ENCODE measurements at regions not wholly inside any gene's neighbourhood (a gene's known extent, or its start where the extent isn't known, plus 50 kb on each side); places are given as distances from the start of the nearest gene placed in this dataset.

- in situ Hi-C loops (cut with HindIII; ENCODE audit: low sequenced_read_pairs) = loop anchor here (25.0 kb wide), 1 partner anchor 856 kb away; no protein-coding TSS in a partner anchor
These were observed 206.0 kb downstream of the SPP2 start for GRCh38 chr2:234256516-234256915.

- in situ Hi-C loops (cut with HindIII; ENCODE audit: low sequenced_read_pairs) = loop anchor here (25.0 kb wide), 1 partner anchor 857 kb away; no protein-coding TSS in a partner anchor
These were observed 204.4 kb downstream of the SPP2 start for GRCh38 chr2:234254783-234255521.

GRCh38 chr2:234252772-234253171 lies 202.3 kb downstream of the SPP2 start:
- in situ Hi-C loops (cut with HindIII; ENCODE audit: low sequenced_read_pairs) = loop anchor here (25.0 kb wide), 1 partner anchor 860 kb away; no protein-coding TSS in a partner anchor

GRCh38 chr2:234251326-234252271 lies 201.1 kb downstream of the SPP2 start:
- in situ Hi-C loops (cut with HindIII; ENCODE audit: low sequenced_read_pairs) = loop anchor here (25.0 kb wide), 1 partner anchor 861 kb away; no protein-coding TSS in a partner anchor

GRCh38 chr2:234250926-234251325 lies 200.4 kb downstream of the SPP2 start:
- in situ Hi-C loops (cut with HindIII; ENCODE audit: low sequenced_read_pairs) = loop anchor here (25.0 kb wide), 1 partner anchor 861 kb away; no protein-coding TSS in a partner anchor

- in situ Hi-C loops (cut with HindIII; ENCODE audit: low sequenced_read_pairs) = loop anchor here (5.0 to 25.0 kb wide), 2 partner anchors 108 to 862 kb away; no protein-coding TSS in a partner anchor
These were observed 199.4 kb downstream of the SPP2 start for GRCh38 chr2:234249873-234250272.

- in situ Hi-C loops (cut with HindIII; ENCODE audit: low sequenced_read_pairs) = loop anchor here (5.0 kb wide), 1 partner anchor 107 kb away; no protein-coding TSS in a partner anchor
These were observed 198.7 kb downstream of the SPP2 start for GRCh38 chr2:234249034-234249735.

- in situ Hi-C loops (cut with HindIII; ENCODE audit: low sequenced_read_pairs) = loop anchor here (5.0 kb wide), 1 partner anchor 106 kb away; no protein-coding TSS in a partner anchor
These were observed 197.8 kb downstream of the SPP2 start for GRCh38 chr2:234248213-234248710.

- in situ Hi-C loops (cut with HindIII; ENCODE audit: low sequenced_read_pairs) = loop anchor here (5.0 kb wide), 1 partner anchor 105 kb away; no protein-coding TSS in a partner anchor
These were observed 197.1 kb downstream of the SPP2 start for GRCh38 chr2:234247453-234248180.

- in situ Hi-C loops (cut with HindIII; ENCODE audit: low sequenced_read_pairs) = loop anchor here (5.0 kb wide), 1 partner anchor 104 kb away; no protein-coding TSS in a partner anchor
These were observed 195.4 kb downstream of the SPP2 start for GRCh38 chr2:234245945-234246344.

GRCh38 chr2:234243871-234244565 lies 193.5 kb downstream of the SPP2 start:
- in situ Hi-C loops (cut with HindIII; ENCODE audit: low sequenced_read_pairs) = no loop called here

GRCh38 chr2:234242459-234242836 lies 191.9 kb downstream of the SPP2 start:
- in situ Hi-C loops (cut with HindIII; ENCODE audit: low sequenced_read_pairs) = no loop called here

GRCh38 chr2:234241656-234242458 lies 191.4 kb downstream of the SPP2 start:
- in situ Hi-C loops (cut with HindIII; ENCODE audit: low sequenced_read_pairs) = no loop called here

- in situ Hi-C loops (cut with HindIII; ENCODE audit: low sequenced_read_pairs) = no loop called here
These were observed 190.4 kb downstream of the SPP2 start for GRCh38 chr2:234240917-234241316.

- in situ Hi-C loops (cut with HindIII; ENCODE audit: low sequenced_read_pairs) = no loop called here
These were observed 184.7 kb downstream of the SPP2 start for GRCh38 chr2:234235191-234235590.

GRCh38 chr2:234231460-234231859 lies 181.0 kb downstream of the SPP2 start:
- in situ Hi-C loops (cut with HindIII; ENCODE audit: low sequenced_read_pairs) = no loop called here

- in situ Hi-C loops (cut with HindIII; ENCODE audit: low sequenced_read_pairs) = no loop called here
These were observed 168.5 kb downstream of the SPP2 start for GRCh38 chr2:234219046-234219310.

- in situ Hi-C loops (cut with HindIII; ENCODE audit: low sequenced_read_pairs) = no loop called here
These were observed 168.0 kb downstream of the SPP2 start for GRCh38 chr2:234218266-234219045.
